Lung (tissue), 11 donors: ENCODE measurements at regions not wholly inside any gene's neighbourhood (a gene's known extent, or its start where the extent isn't known, plus 50 kb on each side); places are given as distances from the start of the nearest gene placed in this dataset.
A peak's percentile ranks its signal among the peaks of the same experiment; 100 is the strongest.

ENCODE experiments used
- ATAC-seq: fragments of 200-7000 bp; cut with Tn5 transposase; one replicate; pipeline ENCODE4 v1.9.1; 2020; ENCODE audit warnings: moderate number of reproducible peaks; ENCODE audit not compliant: insufficient read depth, low FRiP score
- DNase-seq, 3 donors: peaks; one replicate each; pipeline ENCODE4 v3.0.0-alpha.2; 2013 to 2017
- H3K27ac ChIP-seq, 2 donors: one replicate each; pipeline ENCODE4 v1.5.1; 2013; ENCODE audit warnings: mild to moderate bottlenecking in 2 of 2, moderate library complexity in 2 of 2, control low read depth in 1 of 2, inconsistent platforms in 1 of 2, low read depth in 1 of 2, low read length in 1 of 2
- H3K27me3 ChIP-seq, 3 donors: one replicate each; pipeline ENCODE4 v1.5.1; 2013; ENCODE audit warnings: low read length in 2 of 3; ENCODE audit not compliant: control insufficient read depth in 3 of 3, insufficient read depth in 3 of 3
- H3K36me3 ChIP-seq, 4 donors: one replicate each; pipeline ENCODE4 v1.5.1; 2013; ENCODE audit warnings: low read length in 4 of 4, mild to moderate bottlenecking in 1 of 4, moderate library complexity in 1 of 4; ENCODE audit not compliant: control insufficient read depth in 4 of 4, insufficient read depth in 4 of 4
- H3K4me1 ChIP-seq, 5 donors: one replicate each; pipeline ENCODE4 v1.5.1; 2013; ENCODE audit warnings: low read length in 5 of 5, mild to moderate bottlenecking in 2 of 5, moderate library complexity in 1 of 5; ENCODE audit not compliant: control insufficient read depth in 5 of 5, insufficient read depth in 5 of 5
- H3K4me3 ChIP-seq: one replicate; pipeline ENCODE4 v1.5.1; 2013; ENCODE audit warnings: mild to moderate bottlenecking, control low read depth, moderate library complexity
- H3K9ac ChIP-seq, 2 donors: one replicate each; pipeline ENCODE4 v1.5.1; 2013; ENCODE audit warnings: low read length in 2 of 2, control low read depth in 1 of 2; ENCODE audit not compliant: insufficient read depth in 1 of 2
- H3K9me3 ChIP-seq, 4 donors: one replicate each; pipeline ENCODE4 v1.5.1; 2013; ENCODE audit warnings: low read length in 3 of 4, mild to moderate bottlenecking in 1 of 4, moderate library complexity in 1 of 4; ENCODE audit not compliant: control insufficient read depth in 4 of 4, insufficient read depth in 3 of 4
- WGBS, 2 donors: extraction: QIAGEN DNeasy Blood & Tissue Kit; methylation state at CpG; one replicate each; pipeline ENCODE4 v1.1.7; 2013; 5-methylcytosine and 5-hydroxymethylcytosine counted together
- TF ChIP-seq, protein P1 (sequence below): IDR thresholded peaks from 2 replicates; pipeline ENCODE4 v1.5.1; 2012; ENCODE audit warnings: mild to moderate bottlenecking; ENCODE audit errors: control extremely low read depth, extremely low read depth
- donor health status: control.
- donor health status: control.
- donor health status: Bipolar disorder and iron deficiency.
- donor health status: healthy.
- donor health status: DM: yes; HTN: yes; CAD: no.

DNA sequence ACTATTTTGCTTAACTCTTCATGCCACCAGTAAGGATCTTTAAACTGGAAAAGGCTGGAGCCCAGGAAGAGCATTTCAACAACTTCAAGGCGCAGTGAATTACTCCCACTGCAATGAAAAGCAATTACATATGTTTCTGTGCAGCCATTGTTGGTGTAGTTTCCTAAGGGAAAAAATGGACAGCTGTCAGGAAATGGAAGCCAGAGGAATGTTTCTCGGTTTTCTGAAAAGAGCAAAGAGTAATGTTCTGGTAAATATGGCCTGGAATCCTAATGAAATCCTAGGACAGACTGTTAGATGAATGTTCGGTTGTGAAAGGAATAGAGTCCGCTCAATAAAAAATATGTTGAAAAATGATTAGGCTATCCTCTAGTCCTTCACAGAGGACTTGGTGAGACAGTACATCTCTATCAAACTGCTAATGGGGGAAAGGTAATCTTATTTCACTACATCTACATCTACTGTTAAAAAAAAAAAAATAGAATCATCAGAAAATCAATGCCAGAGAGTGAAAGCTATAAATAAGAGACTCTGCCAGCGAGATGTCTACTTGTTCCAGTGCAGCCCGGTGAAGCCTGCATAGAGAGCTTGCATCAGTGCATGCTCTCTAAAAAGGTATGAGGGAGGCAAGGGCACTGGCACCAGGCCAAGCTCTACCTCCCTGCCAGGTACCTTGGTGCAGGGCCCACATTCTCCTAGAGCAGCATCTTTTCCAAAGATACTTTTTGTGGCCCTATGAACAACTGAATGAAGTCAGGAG is 68.2 kb upstream of the TJP1 start:
- ATAC-seq, result no peak
- Histone ChIP-seq H3K27ac (peak overlapping the region in 1 of 2 donors; percentile 27), H3K4me1 (peaks cover 2 to 14% (median 4%) of the 10 kb centered on the region in 5 donors), H3K36me3 (no peaks in the 10 kb centered on the region), H3K27me3 (no peaks in the 10 kb centered on the region), H3K9me3 (peaks cover 0 to 3% (median 0%) of the 10 kb centered on the region in 4 donors), H3K9ac (no peak overlapping the region), H3K4me3 (no peak overlapping the region)
- TF ChIP-seq, protein P1, sequence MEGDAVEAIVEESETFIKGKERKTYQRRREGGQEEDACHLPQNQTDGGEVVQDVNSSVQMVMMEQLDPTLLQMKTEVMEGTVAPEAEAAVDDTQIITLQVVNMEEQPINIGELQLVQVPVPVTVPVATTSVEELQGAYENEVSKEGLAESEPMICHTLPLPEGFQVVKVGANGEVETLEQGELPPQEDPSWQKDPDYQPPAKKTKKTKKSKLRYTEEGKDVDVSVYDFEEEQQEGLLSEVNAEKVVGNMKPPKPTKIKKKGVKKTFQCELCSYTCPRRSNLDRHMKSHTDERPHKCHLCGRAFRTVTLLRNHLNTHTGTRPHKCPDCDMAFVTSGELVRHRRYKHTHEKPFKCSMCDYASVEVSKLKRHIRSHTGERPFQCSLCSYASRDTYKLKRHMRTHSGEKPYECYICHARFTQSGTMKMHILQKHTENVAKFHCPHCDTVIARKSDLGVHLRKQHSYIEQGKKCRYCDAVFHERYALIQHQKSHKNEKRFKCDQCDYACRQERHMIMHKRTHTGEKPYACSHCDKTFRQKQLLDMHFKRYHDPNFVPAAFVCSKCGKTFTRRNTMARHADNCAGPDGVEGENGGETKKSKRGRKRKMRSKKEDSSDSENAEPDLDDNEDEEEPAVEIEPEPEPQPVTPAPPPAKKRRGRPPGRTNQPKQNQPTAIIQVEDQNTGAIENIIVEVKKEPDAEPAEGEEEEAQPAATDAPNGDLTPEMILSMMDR, result no peak
- no peak for DNase-seq
- WGBS, 2 donors, result 80 to 84% methylated on average over 6 of the region's 6 CpGs

DNA sequence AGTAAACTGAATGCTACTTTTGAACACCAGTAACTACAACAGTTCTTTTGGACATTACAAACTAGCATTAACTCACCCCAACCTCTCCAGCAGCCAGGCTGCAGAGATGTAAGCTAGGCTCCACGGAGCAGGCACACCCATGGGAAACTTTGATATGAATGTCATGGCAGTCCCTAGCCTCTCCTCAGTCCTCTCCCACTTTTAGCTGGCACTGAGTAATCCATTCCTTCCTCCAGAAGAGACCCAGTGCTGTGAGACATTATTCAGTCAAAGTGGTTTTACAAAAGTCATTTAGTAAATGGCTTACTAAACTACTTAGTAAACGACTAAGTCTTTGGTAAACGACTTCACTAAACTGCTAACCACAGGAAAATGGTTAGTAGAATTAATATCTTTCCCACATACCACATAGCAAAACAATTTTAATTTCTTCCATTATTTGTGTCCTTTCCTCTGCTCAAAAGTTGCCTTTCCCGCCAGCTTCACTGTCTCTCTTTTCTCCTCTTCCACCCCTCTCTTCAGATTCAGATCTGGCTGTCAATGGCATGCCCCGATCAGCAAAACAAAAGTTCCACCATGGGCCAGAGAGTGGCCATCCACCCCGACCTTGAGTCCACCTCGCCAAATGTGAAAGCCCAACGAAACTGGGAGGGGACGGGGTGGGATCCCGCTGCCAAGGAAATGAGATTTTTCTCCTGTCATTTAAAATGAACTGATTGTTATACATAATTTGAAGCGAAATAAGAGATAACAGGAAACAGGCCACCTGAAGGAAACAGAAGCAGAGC is 67.5 kb upstream of the TJP1 start:
- no peak overlapping the region for H3K4me3 ChIP-seq
- no peaks in the 10 kb centered on the region for H3K36me3 ChIP-seq
- H3K9me3 ChIP-seq, result peaks cover 0 to 3% (median 0%) of the 10 kb centered on the region in 4 donors
- H3K9ac ChIP-seq, result no peak overlapping the region
- no peak for ATAC-seq
- H3K4me1 ChIP-seq, result peaks cover 2 to 20% (median 4%) of the 10 kb centered on the region in 5 donors
- WGBS, 2 donors, result 50 to 58% methylated on average over 11 of the region's 11 CpGs
- TF ChIP-seq, protein P1, result no peak
- H3K27ac ChIP-seq, result peak overlapping the region in 1 of 2 donors; percentile 27
- H3K27me3 ChIP-seq, result no peaks in the 10 kb centered on the region
- peak in 1 of 3 donors; percentile 12 for DNase-seq

GRCh38 chr15:29888646-29889045 is 66.4 kb upstream of the TJP1 start:
- no peak overlapping the region for H3K27ac ChIP-seq
- ATAC-seq (no peak), DNase-seq (peak; percentile 54 to 64 (median 61))

More at GRCh38 chr15:29888646-29889045, 66.4 kb upstream of the TJP1 start:
- Histone ChIP-seq H3K9me3 (no peaks in the 10 kb centered on the region), H3K36me3 (no peaks in the 10 kb centered on the region), H3K4me1 (peaks cover 2 to 28% (median 4%) of the 10 kb centered on the region in 5 donors), H3K27me3 (no peaks in the 10 kb centered on the region), H3K4me3 (no peak overlapping the region), H3K9ac (peak overlapping the region in 1 of 2 donors; percentile 56)
- TF ChIP-seq, protein P1, result no peak
- WGBS, 2 donors, result 61 to 70% methylated on average over 5 of the region's 5 CpGs
